GM18520 (cell line): ENCODE measurements at regions not wholly inside any gene's neighbourhood (a gene's known extent, or its start where the extent isn't known, plus 50 kb on each side); places are given as distances from the start of the nearest gene placed in this dataset.
A peak's percentile ranks its signal among the peaks of the same experiment; 100 is the strongest.

ENCODE experiments used
- ATAC-seq: cut with Tn5 transposase; IDR thresholded peaks from one replicate; pipeline ENCODE4 v1.9.1; 2021; ENCODE audit not compliant: unreplicated experiment

DNA sequence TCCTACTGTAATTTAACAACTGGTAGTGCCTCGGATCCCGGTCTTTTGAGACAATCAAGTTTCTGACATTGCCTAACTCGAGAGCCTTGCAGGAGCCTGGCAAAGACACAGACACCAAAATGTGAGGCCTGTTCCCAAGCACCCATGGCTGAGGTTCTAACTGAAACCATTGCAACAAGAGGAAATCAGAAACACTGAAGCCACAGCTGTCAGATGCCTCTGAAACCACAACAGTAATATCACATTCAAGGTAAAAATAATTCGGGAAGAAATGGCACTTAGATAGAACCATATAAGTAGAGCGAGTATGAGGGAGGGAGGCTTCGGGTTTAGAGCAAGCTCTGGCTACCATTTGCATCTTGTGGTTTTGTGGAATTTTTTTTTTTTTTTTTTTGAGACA lies 285.9 kb downstream of the FBXO15 start:
- ATAC-seq = no peak

DNA sequence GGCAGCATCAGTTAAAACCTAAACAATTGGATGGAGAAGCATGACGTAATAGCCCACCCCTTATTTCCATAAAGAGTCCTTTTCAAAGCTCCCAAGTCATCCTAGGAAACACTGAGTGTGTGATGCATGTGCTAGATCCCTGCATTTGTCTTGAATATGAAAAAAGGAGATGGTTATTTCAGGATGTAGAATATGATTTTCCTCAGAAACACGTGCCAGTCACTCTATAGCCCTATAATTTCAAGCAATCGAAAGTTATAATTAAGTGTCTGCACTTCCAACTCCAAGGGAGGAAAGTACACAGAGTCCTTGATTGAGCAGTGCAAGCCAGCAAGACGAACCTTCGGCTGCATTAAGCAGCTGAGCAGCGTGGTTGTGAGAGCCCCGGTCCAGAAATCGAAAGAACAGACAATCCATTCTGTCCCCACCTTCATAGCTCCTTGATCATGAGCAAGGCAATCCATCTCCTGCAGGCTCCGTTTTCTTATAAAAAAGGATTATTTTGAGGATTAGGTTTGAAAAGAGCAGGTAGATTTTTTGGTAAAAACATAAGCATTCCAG lies 287.7 kb downstream of the FBXO15 start:
- no peak for ATAC-seq

DNA sequence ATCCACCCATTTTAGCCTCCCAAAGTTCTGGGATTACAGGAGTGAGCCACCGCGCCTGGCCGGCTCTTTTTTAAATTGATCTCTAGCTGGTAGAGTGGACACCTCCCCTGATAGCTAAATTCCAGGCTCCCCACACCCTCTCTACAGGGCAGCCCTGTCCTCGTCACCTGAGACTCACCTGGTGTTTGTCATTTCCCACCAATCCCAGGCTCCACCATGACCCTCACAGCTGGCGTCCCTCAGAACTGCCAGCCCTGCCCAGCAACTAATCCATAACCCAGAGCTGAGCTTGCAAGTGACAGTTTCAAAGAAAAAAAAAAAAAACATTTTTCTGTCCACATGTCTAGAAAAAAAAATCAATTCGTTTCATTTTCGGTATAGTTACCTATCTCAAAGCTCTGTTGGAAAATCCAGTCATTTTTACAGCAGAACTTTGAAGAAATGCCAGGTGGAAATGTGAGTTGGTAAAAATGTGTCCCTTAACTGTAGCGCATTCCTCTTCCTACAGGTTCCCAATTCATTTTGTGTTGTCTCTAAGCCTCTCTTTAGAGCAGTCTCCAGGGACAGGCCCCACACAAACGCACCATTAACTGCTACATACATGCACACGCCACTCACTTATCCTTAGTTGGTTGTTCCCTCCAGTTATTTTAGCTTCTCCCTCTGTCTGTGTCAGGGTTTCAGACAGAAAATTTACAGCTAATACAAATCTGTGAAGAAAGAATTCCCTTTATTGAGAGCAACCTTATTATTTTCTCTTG lies 294.7 kb downstream of the FBXO15 start:
- no peak for ATAC-seq

DNA sequence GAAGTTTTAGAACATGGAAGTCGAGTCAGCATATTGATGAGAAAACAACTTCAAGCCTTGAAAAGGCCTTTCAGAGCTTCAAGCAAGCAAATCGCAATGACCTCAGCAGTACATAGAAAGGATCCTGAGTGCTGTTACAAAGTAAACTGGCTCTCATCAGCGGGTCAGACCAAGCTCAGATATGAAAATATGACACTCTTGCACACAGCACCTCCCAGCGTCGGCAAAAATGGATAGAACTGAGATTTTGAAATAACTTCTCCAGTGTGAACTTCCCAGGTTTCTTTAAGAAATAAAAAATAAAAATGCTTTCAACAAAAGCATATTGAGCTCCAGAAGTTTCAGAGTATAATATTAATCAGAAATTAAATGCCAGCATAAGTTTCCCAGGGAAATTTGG lies 296.9 kb downstream of the FBXO15 start:
- no peak for ATAC-seq

DNA sequence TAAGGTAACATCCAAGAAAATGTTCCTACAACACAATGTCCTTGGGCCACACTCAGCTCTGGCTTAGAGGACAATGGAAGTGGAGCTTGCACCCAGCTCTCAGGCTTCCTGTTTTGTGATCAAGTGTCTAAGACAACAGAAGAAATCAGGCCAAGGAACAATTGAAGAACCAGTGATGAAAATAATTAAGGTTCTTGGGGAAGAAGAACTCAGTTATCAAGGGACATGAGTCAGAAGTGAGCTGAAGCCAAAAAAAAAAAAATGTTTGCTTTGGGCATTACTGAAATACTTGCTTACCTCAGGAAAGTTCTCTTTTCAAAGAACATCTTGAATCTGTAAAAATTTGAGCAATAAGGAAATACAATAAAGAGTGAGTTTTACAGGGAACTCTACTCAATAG lies 299.0 kb downstream of the FBXO15 start:
- no peak for ATAC-seq

DNA sequence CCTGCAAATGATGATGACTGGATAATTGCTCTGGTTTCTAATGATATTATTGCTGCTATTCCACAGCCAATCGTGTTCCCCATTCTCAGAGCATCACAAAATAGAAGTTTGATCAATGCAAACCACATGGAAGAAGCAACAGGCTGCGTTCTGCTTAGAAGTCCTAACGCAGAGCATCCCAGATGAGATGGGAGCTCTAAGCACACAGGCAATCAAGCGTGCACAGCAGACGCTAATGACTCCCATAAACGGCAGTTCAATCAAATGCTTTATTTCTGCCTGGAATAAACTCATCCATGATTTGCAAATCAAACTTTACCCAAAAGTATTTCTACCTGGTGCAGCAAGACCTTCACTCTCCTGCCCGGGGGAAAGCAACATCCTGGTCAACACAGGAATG lies 304.2 kb downstream of the FBXO15 start:
- ATAC-seq = no peak

DNA sequence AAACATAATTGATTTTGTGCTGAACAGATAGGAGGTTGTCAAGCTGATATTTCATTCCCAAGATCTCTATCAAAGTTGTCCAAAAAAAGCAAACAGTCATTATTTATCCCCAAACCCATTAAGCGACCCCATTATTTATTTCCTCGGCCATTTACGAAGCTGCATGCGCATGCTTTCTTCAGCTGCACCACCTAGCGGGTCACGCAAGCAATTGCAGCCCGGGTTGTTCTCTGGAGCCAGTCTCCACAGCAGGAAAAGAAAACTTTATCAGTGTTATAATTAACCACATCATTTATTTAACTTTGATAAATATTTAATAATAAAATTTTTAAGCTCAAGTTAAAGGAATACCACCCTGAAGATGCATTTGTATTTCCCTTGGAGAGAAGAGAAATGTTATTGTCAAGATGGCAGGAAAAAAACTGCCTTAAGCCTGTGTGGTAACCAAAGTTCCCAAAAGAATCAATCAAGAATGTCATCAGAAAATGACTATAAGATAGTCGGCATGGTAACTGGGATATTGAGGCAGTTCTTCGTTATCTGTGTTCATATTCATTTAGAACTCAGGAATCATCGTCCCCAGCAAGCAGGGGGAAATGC lies 304.7 kb downstream of the FBXO15 start:
- ATAC-seq = peak; percentile 58

DNA sequence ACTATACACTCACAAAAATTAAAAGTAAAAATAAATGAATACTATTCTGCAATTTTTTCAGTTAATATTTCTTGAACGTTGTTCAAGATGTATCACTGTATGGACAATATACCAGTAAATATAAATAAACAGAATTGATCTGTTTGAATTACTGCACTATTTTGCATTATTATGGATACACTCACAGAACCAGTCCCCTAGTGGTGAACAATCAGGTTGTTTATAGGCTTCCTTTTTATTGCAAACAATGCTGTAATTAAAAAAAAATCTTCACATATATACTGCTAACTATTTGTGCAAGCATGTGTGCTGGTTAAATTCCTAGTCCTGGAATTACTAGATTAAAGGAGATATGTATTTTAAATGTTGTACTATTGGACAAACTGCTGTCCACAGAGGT lies 306.0 kb downstream of the FBXO15 start:
- ATAC-seq = no peak

DNA sequence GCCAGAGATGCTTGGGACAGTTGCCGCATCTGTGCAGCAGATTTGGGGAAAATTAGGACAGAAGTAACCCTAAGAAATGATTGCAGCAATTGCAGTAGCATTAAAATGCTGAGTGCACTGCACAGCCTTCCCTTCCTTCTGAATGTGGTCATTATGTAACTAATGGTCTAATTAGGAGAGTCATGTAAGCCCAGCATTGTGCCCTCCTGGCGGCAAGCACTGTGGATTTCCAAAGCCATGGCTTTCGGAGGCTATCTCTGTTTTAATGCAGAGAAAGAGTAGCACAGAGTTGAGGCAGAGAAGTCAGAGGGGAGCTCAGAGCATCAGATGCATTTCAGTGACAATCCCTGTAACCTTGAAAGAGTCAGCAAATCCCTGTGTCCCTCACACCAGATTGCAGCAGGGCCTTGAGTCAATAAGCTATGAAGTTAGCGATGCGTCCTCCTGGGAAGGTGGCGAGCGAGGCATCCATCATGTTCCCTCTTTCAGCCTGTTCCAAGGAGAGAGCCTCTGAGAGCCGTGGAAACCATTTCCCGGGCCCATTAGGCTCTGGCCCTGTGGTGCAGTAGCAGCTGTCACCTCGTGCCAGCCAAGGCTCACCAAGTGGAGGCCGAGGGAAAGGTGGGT lies 307.2 kb downstream of the FBXO15 start:
- no peak for ATAC-seq

DNA sequence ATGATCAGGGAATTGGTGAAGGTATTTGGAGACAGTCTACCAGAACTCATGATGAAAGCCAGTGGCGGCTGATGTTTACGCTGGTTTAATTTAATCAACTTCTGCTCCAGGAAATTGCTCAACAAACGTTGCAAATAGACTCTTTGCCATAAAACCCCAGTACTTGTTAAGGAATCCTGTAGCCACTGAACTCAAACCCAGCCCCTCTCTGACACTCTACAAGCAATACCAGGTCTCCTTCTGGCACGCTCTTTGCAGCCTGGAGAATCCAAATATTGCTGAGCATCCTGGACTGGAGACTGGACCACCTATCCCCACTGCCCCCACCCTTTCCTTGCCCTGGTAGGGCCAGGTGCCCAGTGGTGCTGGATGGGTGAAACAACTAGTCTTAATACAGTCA lies 308.2 kb downstream of the FBXO15 start:
- no peak for ATAC-seq

DNA sequence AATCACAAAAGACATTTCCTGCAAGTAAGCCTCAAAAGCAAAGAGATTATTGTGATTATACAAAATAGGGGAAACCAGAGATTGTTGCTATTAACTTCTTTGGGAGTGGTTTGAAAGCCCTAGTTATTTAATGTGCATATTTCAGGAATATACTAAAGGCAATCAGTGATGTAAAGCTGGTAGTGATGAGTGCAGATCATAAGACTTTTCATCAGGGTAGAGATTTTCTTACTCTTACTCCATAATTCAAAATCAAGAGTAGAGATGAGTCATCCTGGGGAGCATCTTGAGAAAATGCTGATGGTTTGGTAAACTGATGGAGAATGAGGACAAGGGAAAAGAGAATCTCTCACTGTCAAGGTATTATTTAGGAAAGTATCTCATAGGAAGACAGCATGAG lies 309.5 kb downstream of the FBXO15 start:
- no peak for ATAC-seq

DNA sequence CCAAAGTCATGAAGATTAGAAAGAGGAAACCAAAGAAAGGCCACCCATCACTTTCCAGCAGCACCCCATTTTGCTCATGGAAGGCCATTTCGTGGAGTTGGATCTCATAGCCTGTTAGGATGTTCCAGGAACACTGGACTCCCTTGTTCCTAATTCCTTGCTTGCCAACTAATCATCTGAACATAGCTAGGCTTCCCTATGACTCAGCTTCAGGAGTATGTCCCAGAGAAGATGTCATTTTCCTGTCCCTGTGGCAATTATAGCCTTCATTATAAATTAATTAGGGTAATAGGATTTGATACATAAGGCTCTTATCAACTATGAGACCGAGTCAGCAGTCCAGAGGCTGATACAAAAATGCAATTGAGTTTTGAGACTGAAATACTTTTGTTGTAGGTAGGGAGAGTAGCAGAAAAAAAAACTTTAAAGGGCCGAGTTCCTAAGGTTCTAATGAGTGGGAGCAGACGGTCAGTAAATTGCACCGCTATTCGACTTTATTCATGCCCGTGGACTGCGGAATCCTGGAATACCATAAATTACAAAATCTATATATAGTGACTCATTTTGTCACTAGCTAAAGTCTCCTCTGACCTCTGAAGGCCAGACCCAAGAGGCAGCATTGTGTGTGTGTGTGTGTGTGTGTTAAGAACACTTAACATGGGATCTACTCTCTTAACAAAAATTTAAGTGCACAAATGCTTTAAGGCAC lies 311.8 kb downstream of the FBXO15 start:
- no peak for ATAC-seq

DNA sequence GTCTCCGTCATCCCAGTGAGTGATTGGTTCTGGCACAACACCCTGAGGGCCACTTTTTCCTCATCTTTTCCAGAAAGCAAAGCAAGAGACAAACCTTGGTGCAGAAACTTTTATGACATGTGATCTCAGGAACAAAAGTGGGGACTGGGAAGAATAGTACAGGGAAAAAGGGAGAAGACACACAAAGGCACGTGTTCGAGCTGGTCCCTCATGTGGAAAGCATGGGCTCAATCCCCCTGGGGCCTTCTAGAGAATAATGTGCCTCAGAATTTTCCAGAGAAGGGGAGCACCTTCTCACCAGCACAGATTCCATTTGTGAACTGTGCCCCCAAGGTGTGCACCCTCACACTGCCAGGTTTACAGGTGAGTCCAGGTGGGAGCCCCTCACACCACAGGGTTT lies 312.6 kb downstream of the FBXO15 start:
- no peak for ATAC-seq

DNA sequence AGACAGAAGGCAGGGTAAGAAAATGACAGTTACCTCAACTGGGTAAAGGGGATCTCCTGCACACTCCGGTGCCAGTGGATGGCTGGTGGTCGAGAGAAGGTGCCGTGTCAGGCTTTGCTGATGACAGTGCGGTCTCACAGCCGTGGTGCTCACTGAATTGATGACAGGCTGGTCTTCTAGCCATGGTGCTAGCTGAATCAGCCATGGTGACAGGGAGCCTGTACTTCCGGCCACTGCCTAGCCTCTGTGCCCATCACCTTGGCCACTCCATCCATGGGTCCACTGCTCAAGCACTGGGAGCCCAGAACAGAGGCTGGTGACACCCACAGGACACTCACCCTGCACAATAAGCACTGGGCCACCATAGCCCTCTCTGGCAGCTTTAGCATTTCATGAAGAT lies 315.9 kb downstream of the FBXO15 start:
- ATAC-seq = no peak

DNA sequence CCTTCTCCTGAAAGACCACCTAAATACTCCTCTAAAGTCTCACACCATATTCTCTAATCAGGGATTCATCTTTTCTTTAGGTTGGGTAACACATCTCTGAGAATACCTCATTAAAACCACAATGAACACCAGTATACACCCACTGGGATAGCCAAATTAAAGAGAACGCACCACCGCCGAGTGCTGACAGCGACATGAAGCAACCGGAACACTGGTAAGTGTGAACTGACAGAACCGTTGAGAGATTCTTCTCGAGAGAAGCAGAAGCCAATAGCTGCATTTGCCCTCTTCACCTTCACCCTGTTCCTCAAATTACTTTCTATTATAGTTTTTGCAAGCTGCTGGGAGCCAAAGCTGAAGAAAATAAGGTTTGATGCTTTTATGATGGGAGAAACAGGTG lies 318.5 kb downstream of the FBXO15 start:
- no peak for ATAC-seq

DNA sequence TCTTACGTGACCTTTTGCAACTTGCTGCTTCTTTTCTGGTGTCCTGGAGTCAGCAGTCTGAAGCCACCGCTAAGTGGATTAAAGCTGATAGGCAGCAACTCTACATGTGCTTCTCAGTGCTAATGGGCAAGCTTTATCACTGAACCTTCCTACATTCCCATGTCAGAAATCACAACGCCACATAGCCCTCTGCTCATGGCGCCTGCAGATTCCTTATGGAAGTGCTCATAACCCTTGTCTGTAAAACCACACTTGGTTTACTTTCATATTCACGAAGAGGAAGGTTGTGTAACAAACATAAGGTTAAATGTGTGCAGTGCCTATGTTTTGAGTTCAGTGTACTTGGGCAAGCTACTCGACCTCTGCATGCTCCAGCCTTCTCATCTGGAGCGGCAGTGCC lies 319.8 kb downstream of the FBXO15 start:
- no peak for ATAC-seq

DNA sequence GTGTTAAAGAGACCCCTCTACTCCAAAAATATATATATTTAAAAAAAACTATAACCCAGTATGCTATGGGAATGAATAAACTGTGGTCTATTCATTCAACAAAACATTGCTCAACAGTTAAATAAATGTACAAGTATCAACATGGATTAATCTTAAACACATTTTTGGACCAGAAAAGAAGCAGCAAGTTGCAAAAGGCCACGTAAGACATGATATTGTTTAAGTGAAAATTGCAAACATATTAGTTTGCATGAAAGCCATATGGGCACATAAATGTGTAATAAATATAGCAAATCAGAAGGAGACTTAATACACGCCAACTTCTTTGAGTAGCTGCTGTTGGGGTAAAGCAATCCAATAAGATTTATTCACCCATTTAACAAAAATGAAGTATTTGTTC lies 321.5 kb downstream of the FBXO15 start:
- no peak for ATAC-seq

DNA sequence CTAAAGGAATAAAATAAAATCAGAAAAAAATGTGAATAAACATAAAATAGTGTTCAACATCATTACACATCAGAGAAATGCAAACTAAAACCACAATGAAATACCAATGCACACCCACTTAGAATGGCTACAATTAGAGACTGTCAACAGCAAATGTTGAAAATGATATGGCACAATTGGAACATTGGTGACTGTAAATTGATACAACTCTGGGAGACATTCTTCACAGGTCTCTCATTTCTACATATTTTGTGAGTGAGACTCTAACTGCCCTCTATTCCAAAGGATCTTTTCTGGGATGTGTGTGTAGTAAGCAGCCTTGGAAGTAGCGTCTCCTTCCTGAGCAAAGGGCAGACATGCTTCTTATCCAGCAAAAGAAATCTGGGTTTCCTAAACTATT lies 323.0 kb downstream of the FBXO15 start:
- no peak for ATAC-seq

DNA sequence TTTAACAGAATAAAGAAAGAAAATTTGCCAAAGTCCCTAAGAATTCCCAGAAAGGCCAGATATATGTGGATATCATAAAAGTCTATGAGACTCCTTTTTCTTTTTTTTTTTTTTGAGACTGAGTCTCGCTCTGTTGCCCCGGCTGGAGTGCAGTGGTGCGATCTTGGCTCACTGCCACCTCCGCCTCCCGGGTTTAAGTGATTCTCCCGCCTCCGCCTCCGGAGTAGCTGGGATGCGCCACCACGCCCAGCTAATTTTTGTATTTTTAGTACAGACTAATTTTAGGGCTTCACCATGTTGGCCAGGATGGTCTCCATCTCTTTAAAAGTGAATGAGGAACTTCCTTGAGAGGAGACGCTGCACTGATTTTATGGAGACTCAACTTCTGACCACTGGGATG lies 335.2 kb downstream of the FBXO15 start:
- no peak for ATAC-seq

DNA sequence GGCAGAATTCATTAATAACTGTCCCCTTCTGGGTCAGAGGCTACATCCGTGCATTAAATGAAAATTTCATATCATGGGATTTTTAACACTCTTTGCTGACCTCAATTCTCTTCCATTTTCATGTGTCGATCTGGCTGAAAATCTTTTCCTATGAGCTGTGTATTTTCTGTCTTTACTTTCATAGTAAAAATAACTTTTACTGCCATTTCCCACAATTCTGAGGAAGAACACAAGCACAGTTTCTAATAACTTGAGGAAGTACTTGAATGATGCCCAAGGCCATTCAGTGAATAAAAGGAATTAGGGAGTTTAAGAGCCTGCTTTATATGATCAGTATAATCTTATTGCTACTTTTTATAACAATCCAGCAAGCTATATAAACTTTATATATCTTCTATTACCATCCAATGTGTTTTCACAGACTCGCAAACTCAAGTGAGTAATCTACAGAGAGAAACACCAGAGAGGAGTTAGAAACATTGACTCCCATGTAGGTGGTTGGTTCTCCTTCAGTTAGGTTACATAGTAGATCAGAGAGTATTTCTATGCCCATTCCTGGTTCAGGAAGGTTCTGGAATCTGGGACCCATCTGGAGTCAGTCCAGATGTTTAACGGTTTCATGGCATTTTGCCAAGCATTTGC lies 340.0 kb downstream of the FBXO15 start:
- no peak for ATAC-seq

DNA sequence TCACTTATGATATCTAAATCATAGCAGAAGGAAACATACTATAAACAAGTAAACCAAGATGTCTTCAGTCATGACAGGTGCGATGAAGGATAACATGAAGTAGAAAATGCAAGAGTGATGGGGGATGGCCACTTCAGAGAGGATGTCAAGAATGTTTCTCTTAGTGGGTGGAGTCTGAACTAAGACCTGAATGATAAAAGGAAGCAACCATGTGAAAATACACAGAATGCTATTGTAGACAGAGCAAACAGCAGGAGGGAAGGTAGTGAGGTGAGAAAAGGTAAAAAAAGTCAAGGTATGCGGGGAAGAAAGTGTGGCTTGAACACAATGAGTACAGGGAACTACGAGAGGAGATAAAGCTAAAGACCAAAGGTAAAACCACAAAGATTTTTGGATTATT lies 341.6 kb downstream of the FBXO15 start:
- no peak for ATAC-seq
